Ramos (cell line): ENCODE measurements at regions not wholly inside any gene's neighbourhood (a gene's known extent, or its start where the extent isn't known, plus 50 kb on each side); places are given as distances from the start of the nearest gene placed in this dataset.

Experiments used
- in situ Hi-C: fragments of 300-500 bp; cut with MboI; formaldehyde crosslinking; loops from one replicate; pipeline ENCODE4 v1.14.3; 2022; ENCODE audit warnings: low sequenced_read_pairs; ENCODE audit not compliant: unreplicated experiment

DNA sequence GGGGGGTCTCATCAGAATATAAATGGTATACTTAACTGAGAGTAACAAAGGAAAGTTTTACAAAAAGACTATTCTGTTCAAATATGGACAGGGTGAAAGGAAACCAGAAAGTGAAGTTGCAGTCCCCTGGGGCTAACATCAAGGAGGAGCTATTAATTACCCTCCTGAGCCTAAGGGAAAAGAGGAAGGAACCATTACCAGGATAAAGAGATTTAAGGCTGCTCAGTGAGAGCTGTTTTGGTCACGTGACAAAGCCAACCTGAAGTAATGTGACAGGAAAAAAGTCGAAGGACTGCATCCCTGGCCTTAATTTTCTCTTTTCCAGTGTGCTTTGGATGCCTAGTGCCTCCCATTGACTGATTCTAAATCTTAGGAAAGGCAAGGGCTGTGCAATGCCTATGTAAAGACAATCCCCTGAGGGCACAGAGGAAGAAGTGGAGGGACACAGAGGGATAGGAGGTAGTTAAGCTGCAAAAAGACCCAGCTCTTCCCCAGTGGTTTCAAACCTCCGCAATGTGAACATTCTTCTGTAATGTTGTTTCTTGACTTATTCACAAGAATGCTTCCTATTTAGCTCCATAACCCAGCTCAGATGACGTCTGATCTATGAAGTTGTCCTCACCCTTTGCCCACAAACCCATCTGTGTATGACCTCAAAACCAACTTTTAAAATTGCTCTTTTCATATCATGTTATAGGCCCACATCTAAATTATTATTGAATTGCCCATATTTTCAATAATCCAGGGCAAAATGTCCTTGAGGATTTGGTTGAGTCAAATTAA, 187.7 kb upstream of the DCN start:
- in situ Hi-C loops = no loop called here

DNA sequence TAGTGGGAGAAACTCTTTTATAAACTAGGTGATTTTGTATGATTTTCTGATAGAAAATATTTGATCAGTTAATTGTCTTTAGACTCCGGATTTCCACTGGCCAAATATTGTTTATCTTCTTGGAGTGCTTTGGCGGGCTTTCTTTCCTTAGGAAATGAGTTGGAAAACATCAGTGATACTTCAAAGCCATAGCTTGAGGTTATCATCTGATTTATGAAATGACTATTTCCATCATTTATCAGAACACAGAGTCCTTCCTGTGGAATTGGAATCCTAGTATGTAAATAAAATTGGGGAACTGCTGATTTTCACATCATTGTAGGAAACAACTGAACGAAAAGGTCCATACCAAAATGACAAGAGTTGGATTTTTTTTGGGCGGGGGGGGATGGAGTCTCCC, 186.0 kb upstream of the DCN start:
- in situ Hi-C loops = no loop called here

- in situ Hi-C loops = no loop called here
These were observed 184.7 kb upstream of the DCN start for GRCh38 chr12:91367234-91367849.

DNA sequence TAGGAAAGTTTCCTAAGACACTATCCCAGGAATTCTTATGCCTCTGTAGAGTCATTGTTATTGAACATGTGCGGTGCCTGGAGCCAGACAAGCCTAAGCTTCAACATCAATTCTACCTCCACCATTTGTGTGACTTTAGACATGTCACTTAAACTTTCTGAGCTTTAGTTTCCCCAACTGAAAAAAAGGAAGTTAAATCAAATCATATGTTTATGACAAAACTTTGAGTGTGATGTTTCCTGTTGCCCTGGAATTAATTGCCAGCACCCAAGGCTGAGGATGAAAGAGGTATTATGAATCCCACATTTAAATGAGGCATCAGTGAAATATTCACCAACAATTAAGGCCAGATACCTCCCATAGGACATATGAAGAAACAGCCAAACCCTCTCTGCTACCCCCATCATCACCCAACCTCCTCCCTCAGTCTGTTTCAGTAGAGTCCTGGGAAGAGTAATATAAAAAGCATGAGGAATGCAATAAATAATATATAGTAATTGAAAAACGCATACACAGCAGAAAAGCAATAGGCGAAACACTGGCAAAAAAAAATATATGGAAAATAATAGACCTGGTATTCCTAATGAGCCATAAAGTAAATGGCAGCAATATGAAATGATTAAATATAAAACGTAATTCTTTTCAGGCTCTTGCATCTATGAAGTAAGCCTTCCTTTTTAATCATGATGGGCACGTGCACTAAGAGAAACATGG, 182.0 kb upstream of the DCN start:
- in situ Hi-C loops = no loop called here

DNA sequence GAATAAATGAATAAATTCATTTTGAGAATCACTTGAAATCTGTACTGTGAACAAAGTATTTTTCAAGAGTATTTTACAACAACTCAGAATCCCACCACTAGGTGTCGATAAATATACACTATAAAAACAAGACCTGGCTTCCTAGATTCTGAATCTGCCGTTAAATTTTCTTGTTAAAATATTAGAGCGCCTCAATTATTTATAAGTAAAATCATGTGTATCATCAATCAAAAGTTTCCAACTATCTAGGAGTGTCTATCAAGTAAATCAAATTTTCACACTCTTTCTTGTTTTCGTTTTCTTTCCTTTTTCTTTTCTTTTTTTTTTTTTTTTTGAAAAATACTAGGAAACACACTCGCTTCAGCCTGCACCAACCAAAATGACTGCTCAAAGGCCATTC, 179.2 kb upstream of the DCN start:
- in situ Hi-C loops = no loop called here

DNA sequence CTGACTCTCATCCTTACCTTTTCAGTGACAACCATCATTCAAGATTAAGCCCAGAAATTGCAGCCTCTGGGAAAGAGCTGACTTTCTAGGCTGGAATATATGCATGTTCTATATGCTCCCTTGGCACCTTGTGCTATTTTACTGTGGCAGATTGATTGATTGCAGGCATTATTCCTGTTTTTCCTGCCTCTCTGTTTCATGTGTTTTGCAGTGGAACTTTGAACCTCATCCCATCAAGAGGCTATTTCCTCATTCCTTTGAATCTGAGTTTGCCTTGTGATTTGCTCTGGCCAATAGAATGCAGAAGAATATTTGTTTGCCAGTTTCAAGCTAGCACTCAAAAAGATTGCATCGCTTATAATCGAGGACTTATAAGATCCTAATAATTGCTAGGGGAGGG, 174.8 kb upstream of the DCN start:
- in situ Hi-C loops = no loop called here

DNA sequence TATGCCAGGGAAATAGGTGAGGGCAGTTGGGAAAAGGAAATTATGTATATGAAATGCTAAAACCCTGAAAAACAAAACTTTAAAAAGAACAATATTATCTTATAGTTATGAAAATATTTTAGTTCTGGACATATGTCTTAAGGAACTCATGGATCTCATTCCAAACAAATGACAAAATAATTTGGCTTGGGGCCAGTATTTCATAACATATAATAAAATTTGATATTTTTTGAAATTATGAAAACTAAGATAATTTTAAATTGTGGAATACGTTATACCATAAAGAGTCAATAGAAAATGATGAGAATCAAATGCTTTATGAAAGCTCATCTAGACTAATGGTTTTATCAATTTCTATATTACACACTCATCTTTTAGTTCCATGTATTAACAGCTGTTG, 173.8 kb upstream of the DCN start:
- in situ Hi-C loops = no loop called here

DNA sequence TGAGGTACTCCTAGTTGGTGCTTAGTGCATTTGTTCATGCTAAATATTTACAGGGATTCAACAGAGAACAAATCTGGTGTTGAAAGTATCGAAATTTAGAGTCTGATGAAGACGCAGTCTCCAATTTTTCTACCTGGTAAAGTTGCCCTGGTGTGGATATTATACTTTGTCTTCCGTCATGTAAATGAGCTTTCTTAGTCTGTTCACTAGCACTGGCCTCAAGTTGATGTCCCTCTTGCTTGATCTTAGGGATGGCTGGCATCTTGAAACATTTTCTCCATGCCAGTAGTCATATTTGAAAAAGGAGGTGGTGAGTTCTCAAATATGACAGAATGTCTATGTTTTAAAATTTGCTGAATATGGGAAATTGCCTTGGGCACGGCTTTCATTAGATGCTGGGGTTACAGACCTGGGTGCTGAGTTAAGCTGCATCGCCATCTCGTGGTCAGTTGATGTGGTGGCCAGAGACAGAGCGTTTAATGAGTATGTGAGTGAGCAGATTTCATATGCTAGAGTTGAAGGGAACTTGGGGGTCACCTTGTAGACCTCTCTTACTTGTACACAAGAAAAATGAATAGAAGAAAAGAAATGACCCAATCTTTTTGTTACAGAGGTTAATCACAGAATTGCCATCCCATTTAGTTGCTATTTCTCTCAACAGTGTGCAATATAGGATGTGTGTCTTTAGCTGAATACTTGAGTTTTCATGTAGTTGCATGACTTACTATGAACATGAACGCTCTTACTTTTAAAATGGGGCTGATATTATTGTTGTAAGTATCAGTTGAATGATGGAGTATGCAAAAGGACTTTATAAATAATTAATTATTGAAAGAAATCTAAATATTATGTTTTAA, 172.8 kb upstream of the DCN start:
- in situ Hi-C loops = no loop called here

- in situ Hi-C loops = no loop called here
These were observed 170.6 kb upstream of the DCN start for GRCh38 chr12:91353266-91353665.

DNA sequence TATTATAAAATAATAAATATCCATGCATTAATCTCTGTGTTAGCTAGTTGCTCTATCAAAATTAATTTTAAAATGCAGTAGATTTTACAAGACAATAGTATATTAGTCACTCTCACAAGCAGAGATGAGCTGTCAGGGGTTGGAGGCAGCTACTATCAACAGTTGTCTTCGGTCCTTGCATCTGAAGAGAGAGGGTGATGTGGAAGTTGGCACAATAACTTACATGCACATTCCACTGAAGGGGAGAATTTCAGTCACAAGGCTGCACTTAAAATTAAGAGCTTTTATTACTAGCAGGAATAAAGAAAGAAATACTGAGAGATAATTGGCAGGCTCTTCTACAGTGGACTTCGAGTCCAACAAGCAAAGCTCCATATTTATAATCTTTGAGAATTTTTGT, 166.9 kb upstream of the DCN start:
- in situ Hi-C loops = no loop called here

- in situ Hi-C loops = no loop called here
These were observed 165.0 kb upstream of the DCN start for GRCh38 chr12:91347481-91348214.

DNA sequence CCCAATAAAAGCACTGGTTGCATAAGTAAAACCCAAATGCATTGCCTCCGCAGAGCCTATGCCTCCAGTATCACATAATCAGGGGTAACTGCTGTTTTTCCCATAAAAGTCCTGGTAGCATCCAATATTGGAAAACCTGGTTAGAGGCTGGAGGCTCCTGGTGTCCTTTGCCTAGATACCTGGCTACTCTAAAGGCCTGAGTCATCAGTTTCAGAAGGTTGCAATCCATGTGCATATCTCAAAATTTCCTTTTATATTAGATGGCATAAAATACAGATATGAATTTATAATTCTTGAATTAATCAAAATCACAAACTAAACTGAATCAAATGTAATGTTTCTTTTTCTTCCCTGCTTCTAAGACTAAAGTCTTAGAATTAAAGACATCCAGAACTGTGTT, 164.2 kb upstream of the DCN start:
- in situ Hi-C loops = no loop called here

DNA sequence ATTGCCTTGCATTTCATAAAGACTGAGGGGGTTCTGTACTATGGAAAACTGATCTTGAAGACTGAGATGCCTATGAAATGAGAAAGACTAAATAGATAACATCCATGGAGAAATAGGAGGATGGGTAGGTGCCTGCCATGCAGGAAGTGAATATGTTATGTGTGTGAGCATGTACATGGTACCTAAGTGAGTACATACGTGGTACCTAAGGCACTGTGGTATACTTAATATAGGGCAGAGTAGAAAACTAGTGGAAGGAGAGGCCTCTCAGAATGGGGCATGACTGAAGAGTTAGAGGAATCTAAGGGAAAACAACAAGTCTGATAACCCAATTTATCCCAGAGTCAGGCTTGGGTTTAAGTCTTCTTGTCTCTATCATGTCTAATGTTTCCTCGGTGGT, 161.8 kb upstream of the DCN start:
- in situ Hi-C loops = no loop called here

DNA sequence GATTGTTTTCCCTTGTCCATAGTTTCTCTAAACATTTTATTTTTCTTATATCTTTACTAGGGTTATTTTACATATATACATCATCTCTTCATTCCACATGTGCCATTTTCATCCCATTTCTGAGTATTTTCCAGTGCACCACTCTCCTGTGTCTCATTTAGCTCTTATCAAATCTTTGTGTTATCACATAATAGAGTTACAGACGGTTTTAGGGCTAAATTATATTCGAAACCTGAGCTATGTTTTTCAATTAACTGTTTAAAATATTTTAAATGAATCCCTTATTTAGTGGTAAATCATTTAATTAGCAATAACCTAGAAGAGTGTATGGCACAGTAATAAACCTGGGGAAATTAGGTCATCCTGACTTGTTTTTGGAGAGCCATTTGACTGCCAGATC, 160.4 kb upstream of the DCN start:
- in situ Hi-C loops = no loop called here

- in situ Hi-C loops = no loop called here
These were observed 156.5 kb upstream of the DCN start for GRCh38 chr12:91339106-91339505.

DNA sequence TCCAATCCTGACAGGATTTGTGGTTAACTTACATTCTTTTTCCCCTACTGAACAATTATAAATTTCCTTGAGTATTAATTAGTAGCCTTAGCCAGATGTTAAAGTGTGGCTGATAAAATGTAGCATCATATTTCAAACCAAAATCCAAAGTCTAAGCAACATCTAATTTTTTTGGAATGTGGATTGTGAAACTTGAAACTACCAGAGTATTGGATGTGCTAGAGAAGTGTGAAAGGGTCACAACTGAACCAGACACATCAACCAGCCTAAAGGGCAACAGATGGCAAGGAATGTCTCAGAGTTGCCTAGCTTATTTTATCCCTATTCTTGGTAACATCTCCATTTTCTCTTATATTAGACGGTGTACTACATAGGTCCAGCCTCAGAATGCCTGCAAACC, 153.1 kb upstream of the DCN start:
- in situ Hi-C loops = no loop called here

DNA sequence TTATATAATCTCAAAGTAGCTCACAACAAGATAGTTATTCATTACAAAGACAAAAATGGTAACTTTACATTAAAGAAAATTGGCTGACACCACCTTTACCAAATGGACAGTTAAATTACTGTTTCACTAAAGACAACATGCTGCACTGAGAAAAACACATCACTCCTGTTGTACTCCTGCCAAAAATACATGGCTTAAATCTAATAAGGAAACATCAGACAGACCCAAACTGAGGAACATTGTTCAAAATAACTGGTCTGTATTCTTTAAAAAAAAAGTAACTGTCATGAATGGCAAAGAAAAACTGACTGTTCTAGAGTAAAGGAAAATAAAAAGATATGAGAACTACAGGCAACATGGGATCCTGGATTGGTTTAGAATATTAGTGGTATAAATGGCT, 151.3 kb upstream of the DCN start:
- in situ Hi-C loops = no loop called here

GRCh38 chr12:91332302-91332701, 149.7 kb upstream of the DCN start:
- in situ Hi-C loops = no loop called here

DNA sequence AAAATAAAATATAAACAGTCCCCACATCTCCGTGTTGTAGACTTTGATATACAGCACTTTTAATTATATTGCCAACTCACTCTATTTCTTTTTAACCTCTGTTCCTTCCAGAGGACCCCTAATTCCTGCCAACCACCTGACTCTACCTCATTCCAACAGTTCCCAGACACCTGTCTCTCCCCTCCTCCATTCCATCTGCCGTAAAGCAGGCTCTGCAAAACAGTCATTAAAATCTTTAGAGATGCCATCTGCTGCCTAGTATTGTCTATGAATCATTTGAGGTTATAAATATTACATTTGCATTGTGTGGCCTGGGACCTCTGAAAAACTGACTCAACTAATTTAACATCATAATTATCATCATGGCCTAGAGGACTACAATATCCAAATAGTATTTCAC, 148.8 kb upstream of the DCN start:
- in situ Hi-C loops = no loop called here

- in situ Hi-C loops = no loop called here
These were observed 145.8 kb upstream of the DCN start for GRCh38 chr12:91328451-91328850.
